CD4-positive, alpha-beta T cell treated with Interleukin-12 subunit alpha and Interleukin-12 subunit beta, for 1 hour (primary cell): ENCODE measurements at regions not wholly inside any gene's neighbourhood (a gene's known extent, or its start where the extent isn't known, plus 50 kb on each side); places are given as distances from the start of the nearest gene placed in this dataset.
A peak's percentile ranks its signal among the peaks of the same experiment; 100 is the strongest.

Source experiments
- DNase-seq: peaks from one replicate; pipeline ENCODE4 v3.0.0-alpha.2; 2020

DNA sequence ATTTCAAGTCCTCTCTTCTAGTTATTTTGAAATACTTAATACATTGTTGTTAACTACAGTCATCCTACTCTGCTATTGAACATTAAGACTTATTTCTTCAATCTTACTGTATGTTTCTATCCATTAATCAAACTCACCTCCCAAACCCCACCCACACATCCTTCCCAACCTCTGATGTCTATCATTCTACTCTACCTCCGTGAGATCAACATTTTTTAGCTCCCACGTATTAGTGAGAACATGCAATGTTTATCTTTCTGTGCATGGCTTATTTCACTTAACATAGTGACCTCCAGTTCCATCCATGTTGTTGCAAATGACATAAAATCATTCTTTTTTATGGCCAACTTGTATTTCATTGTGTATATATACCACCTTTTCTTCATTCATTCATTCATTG is 236.6 kb upstream of the CTNNB1 start:
- no peak for DNase-seq

DNA sequence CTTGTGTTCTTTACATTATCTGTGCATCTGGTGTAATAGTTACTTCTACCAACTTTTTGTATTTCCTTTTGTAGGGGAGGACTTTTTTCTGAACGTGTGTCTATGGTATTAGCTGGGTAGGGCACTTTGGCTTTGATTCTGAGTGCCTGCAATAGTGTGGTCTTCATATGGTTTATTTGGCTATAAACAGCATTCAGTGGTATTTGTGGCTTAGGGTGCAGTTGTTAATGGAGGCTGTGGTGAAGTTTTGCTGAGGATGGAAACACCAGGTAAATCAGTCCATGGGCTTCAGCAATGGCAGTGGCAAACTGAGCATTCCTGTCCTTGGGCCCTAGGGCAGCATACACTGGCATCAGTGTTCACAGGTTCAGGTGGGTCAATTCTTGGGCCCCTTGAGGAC is 230.6 kb upstream of the CTNNB1 start:
- no peak for DNase-seq

DNA sequence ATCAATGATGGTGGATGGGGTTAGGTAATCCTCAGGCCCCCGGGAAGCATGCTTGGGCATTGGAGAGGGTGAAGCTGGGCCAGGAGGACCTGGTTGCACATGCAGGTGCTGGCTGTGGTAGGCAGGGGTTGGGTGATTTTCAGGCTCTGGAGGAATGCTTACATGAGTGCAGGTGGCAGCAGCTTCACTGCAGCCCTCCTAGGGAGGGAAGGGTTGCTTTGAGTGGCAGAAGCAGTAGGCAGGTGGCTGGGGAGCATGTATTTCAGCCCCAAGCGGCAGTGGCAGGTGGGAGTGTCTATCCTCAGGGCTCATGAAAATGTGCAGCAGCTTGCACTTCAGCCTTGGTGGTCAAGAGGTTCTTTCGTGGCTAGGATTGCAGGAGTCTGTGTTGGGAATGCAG is 230.0 kb upstream of the CTNNB1 start:
- no peak for DNase-seq

DNA sequence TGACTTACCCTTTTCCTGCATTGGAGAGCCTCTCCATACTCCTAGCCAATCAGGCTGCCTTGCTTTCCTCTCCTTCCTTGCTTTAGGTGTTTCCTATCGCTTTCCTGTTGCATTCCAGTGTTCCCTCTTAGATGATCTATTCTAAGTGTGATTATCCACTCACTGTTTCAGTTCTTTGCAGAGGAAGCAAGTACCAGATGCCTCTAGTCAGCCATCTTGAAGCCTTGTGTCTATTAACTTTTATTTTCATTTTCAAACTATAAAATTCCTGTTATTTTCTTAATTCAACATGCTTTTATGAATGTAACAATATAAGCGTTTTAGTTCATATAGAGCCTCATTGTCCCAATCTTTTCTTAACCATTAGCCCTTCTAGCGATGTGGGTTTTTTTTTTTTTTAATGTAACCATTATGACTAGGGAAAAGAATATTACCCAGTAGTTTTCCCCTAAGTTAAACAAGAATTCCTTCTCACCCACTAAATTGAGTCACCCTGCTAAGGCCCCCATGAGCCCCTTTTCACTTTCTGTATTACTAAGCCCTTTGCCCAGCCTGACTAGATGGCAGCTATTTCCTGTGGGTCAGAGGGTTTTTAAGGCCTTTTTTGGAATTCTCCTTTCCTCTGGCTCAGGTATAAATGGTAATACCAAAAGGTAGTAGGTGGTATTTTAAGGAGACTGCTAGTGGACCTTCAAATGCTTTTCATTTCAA is 229.4 kb upstream of the CTNNB1 start:
- no peak for DNase-seq

DNA sequence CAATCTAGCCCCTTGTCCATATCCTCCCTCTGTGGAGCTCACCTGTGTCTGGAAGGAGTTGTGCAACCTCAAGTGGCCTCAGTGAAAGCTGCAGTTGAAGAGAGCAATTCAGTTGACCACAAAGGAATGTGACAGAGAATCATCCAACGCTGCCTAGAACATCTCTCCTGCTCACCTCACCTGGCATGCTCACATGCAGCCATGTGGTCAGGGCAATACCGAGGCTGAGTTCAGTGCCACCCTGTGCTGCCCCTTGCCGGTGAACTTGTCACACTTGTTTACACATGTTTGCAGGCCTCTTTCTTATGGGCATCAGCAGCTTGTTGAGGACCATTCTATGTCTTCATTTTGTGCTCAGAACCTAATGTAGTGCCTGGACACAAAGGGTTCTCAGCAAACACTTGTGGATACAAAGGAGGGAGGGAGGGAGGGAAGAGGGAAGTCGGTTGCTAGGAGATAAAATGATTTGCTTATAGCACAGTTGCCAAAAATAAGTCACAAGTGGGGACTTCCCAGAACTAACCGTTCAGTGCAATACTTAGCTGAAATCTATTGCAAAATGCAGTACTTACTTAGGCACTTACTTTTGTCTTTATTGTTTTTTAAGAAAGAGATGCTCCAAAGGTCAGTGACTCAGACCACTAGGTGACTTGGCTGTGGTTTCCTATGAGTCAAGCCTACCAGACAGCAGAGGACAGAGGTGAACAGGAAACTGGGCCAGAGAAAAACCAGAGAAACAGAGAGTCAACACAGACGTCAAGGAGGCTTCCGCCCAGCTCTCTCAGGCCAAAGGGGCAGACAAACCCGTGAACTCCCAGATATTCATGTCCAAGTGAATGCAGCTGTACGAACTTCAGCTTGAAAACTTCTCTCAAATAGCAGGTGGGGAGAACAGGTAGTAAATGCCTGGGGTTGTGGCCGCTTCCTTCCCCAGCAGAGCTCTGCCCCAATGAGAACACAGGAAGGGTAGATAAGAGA is 227.8 kb upstream of the CTNNB1 start:
- DNase-seq = peak; percentile 13

DNA sequence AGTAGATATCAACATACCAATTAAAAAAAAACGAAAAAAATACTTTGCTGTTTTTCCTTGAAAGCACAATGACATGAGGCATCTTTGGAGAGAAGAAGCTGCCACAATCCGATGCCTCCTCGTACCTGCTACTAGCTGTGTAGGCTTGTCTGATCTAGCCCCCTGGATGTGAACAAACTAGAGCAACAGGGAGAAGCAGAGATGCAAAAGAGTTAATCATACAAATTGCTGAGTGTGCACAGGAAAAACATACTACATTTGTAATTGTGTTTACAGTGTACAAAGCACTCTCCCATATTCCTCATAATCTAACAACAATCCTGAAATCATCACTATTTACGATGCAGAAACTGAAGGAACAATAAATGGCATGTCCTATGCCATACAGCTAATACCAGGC is 227.0 kb upstream of the CTNNB1 start:
- DNase-seq = no peak

DNA sequence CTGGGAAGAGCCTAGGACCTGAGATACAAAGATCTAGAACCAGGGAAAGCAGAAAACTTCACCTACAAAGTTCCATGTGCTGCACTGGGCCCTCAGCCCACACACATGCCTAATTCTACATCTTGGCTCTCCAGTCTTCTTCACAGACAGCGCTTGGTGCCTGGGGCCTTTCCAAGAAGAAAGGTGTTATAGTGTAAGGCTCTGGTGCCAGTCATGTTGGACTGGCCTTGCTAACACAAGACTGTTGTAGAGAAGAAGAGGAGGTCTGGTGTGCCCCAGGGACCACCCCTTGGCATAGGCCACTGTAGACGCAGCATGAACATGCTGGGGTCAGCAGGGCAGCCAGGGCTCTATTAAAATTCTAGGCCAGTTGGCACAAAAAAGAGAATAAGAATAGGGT is 226.2 kb upstream of the CTNNB1 start:
- DNase-seq = no peak

DNA sequence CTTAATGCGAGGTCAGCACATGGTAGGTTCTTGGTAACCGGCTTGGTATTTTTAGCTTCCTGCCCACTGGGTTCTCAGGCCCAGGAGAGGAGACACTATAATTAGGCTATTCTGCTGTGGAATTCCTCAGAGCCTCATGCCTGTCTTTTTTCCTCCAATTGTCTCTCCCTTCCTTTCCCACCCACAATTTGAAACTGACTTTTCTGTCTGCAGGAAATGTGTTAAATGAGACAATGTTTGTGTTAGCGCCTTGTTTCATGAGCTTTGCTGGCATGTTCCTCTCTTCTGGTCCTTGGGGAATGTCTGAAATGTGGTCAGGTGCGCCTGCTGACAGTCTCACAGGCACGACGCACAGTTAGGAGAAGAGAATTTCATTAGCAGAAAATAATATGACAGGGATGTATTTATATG is 223.6 kb upstream of the CTNNB1 start:
- no peak for DNase-seq

DNA sequence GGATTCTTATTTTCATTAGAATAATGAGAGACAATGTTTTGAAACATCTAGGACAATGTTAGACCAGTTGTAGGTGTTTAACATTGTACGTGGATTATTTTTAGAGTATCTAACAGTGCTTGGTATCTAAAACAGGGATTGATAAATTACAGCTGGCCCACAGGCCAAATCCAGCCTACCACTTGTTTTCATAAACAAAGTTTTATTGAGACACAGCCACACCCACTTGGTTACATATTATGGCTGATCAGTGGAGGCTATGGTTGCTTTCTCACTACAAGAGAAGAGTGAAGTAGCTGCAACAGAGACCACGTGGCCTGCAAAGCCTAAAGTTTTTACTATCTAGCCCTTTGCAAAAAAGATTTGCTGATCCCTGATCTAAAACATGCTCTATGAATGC is 223.1 kb upstream of the CTNNB1 start:
- no peak for DNase-seq

DNA sequence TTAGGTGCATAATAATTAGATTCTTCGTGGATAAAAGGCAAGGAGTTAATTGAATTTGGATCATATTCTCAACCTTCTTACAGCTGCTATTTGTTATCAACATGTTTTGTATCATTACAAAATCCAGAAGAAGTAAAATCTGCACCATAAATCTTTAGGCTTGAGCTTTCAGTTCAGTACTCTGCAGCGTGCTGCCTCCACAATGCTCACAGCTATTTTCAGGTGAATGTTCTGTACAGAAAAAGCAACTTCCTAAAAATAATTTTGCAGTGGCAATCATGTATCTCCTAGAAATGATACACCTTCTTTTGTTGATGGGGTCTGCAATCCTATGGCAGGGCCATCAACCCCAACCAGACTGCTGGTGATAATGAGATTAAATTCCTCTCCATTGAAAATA is 220.9 kb upstream of the CTNNB1 start:
- no peak for DNase-seq

DNA sequence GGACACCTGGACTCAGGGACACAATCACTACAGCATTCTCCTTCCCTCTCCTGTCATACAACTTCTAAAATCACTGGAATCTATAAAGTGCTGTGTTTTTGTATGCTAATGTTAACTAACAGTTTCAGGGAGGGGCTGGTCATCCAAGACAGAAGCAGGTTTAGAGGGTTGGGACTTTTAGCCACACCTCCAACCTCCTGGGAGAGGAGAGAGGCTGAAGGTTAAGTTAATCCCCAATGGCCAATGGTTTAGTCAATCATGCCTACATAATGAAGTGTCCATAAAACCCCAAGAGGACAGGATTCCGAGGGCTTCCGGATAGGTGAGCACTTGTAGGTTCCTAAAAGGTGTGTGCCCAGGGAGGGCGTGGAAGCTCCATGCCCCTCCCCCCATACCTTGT is 219.3 kb upstream of the CTNNB1 start:
- no peak for DNase-seq

DNA sequence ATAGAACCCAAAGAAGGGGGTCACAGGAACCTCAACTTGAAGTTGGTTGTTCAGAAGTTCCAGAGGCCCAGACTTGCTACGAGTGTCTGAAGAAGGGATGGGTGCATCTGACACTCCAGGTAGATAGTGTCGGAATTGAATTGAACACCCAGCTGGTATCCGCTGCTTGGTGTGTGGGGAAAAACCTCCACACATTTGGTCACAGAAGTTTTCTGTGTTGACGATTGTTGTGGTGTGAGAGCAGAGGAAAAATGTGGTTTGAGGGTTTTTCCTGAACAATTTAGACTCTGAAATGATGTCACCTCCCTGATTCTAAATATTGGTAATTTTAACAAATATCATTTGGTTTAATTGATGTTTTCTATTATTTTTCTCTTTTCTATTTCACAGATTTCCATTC is 218.8 kb upstream of the CTNNB1 start:
- no peak for DNase-seq

DNA sequence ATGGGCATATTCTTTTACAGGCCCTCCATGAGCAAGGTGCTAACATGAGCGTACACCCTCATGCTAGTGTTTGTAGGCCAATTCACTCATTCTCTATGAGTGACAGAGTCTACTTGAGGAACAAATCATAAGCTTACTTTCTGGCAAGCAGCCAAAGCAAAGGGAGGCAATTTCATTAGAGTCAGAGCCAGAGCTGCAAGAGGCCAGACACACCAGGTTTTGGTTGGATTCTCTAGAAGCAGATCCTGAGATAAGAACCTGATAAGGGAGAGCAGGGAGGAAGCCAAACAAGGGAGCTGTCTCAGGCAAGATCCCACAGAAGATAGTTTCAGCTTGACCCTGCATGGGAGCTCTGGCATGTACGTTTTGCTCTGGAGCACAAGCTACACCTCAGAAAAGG is 214.1 kb upstream of the CTNNB1 start:
- no peak for DNase-seq

DNA sequence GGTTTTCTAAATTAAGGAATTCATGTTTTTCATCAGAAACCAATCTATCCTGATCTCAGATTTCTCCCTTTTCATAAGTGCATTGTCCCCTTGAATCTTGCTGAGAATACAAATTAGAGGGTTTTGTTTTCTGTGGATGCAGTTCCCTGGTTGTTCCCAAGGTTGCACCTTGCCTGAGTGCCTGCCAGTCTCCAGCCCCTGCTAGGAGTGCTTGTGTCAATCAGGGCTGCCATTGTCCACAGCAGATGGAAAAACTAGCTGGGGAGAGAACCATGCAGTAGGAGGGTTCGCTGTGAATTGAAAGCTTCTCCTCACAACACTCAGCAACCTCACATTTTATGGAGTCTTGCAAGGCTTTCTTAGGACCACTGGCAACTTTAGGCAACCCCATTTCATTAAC is 210.8 kb upstream of the CTNNB1 start:
- DNase-seq = no peak

DNA sequence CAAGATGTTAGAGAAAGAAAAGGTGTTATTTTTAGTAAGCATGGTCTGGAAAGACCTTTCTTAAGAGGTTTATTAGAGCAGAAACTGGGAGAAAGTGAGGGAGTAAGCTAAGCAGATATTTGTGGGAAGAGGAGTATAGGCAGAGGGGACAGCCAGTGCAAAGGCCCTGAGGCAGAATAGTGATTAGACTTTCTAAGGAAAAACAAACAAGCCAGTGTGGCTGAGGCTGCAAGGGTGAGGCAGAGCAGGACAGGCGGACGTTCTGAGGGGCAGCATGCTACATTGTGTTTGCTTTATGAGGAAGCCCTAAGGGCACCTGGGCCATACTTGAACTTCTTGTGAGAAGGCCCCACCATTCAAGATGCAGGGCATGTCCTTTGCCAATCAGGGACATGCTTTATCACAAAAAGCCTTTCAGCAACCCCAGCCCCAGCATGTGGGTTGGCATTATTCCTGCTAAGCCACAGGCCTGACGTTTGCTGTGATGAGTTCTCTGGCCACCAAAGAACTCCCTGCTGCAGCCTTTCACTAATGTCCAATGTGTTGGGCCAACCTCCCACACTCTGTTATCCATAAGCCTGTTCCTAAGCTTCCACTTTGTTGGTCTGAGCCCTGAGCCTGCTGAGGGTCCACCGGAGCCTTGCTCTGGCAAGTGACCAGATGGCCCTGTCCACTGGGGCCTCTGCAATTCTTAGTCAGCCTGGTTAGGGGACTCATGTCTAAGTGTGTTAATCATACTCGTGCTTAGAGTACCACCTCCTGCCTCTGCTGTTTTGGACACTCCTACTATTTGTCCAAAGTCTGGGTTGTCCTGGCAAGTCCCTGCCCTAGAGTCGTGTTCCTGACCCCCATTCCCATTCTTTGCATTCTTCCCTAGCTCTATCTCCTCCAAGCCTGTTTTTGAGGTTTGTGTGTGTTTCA is 209.9 kb upstream of the CTNNB1 start:
- no peak for DNase-seq

DNA sequence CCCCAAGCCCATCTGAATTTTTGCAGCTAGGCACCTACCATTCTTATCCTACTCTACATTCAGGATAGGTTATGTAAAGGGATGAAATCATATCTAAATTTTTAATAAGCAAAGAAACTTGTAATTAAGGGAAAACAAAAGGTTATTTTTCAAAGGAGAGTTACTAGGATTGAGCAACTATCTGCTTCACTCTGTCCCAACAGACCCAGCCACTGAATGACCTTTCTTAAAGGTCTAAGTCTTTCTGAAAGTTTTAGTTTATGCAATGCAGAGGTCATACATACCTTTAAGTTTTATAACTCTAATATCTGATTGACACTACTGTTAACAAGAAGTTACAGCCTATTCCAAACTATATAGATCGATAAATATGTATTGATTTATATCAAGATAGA is 209.2 kb upstream of the CTNNB1 start:
- no peak for DNase-seq

DNA sequence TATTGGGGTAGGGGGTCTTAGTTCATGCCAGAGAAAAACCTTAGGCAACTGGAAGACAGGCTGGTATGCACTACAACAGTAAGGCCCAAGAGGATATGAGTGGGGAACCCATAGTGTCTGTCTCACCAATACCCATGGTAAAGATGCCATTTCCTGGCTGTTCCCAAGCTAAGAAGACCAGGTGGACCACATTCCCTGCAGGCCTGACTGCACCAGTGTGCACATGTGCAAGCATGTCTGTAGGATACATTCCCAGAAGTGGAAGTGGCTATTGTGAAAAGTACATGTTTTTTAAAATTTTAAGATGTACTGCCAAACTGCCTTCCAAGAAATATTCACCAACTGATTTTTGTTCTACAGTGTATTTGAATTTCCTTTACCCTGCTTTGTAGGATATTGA is 207.3 kb upstream of the CTNNB1 start:
- no peak for DNase-seq

DNA sequence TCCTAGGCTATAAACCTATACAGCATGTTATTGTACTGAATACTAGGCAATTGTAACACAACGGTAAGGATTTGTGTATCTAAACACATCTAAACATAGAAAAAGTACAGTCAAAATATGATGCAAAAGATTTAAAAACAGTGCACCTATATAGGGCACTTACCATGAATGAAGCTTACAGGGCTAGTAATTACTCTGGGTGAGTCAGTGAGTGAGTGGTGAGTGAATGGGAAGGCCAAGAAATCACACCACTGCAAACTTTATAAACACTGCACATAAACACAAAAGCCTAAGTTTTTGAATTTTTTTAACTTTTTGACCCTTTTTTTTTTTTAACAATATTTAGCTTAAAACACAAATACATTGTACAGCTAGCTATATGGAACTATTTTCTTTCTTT is 204.7 kb upstream of the CTNNB1 start:
- no peak for DNase-seq

DNA sequence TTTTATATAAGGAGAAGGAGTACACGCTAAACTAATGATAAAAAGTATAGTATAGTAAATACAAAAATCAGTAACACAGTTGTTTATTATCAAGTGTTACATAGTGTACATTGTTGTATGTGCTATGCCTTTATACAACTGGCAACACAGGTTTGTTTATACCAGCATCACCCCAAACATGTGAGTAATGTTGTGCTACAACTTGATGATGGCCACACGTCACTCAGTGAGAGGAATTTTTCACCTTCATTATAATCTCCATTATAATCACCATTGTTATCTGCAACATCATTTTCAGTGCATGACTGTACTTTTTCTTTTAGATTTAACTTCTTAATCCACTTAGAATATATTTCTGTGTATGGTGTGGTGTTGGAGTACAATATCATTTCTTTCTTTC is 204.0 kb upstream of the CTNNB1 start:
- no peak for DNase-seq

DNA sequence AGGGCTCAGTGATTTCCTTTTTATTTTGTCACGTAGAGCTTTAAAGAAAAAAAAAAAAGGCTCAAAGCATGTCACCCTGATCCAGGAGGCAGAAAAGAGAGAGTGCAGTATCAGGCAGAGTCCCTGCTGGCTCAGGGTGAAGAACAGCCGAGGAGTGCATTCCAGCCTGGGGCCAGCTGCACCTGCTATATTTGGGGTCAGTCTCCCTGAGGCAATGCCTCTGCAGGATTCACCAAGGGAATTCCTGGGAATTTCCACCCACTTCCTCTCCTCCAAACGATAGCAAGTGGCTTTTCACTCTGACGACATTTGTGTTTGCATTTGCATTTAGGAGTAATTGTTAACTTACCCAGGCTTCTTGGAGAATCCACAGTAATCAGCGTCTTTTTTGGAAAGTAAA is 202.9 kb upstream of the CTNNB1 start:
- DNase-seq = no peak

DNA sequence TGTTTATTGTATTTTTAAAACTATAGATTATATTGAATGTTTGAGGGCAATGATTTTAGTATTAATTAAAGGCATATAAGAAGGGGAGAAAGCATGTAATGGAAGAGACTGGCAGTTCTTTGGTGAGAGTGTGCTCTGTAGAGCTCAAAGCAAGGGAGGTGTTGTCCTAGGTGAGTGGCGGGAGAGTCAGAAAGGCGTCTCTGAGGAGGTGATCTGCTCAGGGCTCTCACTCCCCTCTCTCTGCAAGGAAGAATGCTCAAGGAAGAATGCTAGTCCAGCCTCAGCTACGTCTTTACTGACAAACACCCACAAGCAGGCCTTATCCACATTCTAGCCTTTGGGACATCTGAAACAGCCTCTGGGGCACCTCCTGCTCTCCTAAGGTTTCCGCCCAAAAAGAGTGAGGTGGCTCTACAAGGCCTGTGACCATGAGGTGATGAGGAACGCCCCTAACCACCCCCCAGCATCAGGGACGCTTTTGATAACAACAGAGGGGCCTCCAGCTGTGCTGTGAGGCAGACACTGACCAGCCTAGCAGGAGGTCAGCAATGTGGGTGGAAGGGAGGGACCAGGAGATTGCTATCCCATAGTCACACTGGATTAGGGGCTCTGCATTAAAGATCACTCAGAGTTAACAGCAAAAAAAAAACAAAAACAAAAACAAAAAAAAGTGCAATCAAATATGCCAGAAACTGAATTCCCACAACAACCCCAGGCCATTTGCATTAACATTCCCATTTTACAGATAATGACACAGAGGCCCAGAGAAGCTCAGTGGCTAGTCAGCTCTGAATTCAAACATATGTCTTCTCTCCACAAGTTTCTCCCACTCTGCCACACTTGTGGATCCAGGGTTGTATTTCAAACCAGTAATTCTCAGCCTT is 202.2 kb upstream of the CTNNB1 start:
- DNase-seq = no peak
